ENCODE measurements at regions not wholly inside any gene's neighbourhood (a gene's known extent, or its start where the extent isn't known, plus 50 kb on each side); places are given as distances from the start of the nearest gene placed in this dataset.
"Not testable (repeated sequence)": the region's sequence is repeated elsewhere in the genome, so short reads cannot be mapped to it uniquely, and the experiment has no call there.

GRCh38 chr20:43334080-43334479 lies 123.6 kb upstream of the SRSF6 start:
- TF ChIP-seq, protein P1, sequence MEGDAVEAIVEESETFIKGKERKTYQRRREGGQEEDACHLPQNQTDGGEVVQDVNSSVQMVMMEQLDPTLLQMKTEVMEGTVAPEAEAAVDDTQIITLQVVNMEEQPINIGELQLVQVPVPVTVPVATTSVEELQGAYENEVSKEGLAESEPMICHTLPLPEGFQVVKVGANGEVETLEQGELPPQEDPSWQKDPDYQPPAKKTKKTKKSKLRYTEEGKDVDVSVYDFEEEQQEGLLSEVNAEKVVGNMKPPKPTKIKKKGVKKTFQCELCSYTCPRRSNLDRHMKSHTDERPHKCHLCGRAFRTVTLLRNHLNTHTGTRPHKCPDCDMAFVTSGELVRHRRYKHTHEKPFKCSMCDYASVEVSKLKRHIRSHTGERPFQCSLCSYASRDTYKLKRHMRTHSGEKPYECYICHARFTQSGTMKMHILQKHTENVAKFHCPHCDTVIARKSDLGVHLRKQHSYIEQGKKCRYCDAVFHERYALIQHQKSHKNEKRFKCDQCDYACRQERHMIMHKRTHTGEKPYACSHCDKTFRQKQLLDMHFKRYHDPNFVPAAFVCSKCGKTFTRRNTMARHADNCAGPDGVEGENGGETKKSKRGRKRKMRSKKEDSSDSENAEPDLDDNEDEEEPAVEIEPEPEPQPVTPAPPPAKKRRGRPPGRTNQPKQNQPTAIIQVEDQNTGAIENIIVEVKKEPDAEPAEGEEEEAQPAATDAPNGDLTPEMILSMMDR (IDR thresholded peaks at IDR 0.05; ENCODE audit: insufficient read depth in 1 of 2, low read depth in 1 of 2, low read length in 1 of 2, severe bottlenecking in 1 of 2, unreplicated experiment in 1 of 2) = no peak
- POLR2A ChIA-PET = no interaction called here
- Histone ChIP-seq H3K9me3 (peaks cover 40% of the 10 kb centered on the region), H3K27me3 (replicated peaks; ENCODE audit: control insufficient read depth, insufficient read depth, low read length) (no peaks in the 10 kb centered on the region), H3K36me3 (ENCODE audit: control insufficient read depth, insufficient read depth, low read length) (no peaks in the 10 kb centered on the region), H3K4me3 (ENCODE audit: low read depth, low read length) (no peak overlapping the region), H3K4me1 (no peaks in the 10 kb centered on the region)
- BruUV-seq (replicated peaks) = no TSS peak
- intact Hi-C loops (cut with micrococcal nuclease; ENCODE audit: unreplicated experiment) = no loop called here
- no peak overlapping the region for H3K4me3 Mint-ChIP-seq (ENCODE audit: unreplicated experiment)
- peaks cover 7% of the 10 kb centered on the region for H3K36me3 Mint-ChIP-seq (ENCODE audit: insufficient read depth, unreplicated experiment)
- H3K4me1 Mint-ChIP-seq (ENCODE audit: low read depth, unreplicated experiment) = no peaks in the 10 kb centered on the region
- DNase-seq = no peak
- CTCF ChIA-PET = no interaction called here
- H3K27me3 Mint-ChIP-seq (ENCODE audit: insufficient read depth, unreplicated experiment) = no peaks in the 10 kb centered on the region
- no peak overlapping the region for H3K27ac Mint-ChIP-seq (ENCODE audit: unreplicated experiment)
- peaks cover 60% of the 10 kb centered on the region for H3K9me3 Mint-ChIP-seq (ENCODE audit: unreplicated experiment)

DNA sequence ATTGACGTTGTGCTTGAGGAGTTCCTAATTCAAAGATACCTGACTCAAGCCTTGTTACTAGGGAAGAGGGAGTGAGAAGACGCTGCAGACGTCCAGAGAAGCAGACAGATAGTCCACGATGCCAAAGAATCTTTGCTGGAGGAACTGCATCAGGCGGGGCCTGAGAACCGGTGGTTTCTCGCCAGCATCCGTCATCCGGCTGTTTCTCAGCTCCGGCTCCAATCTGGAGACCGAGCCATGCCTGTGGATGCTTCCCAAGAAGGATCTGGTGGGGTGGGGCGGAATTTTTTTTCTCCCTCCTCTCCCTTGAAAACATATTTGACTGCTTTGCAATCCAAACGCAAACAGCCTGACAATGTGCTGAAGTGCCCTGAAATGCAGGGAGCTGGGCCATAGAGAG lies 125.8 kb upstream of the SRSF6 start:
- Mint-ChIP-seq H3K4me3 (ENCODE audit: unreplicated experiment) (no peak overlapping the region), H3K36me3 (ENCODE audit: insufficient read depth, unreplicated experiment) (peaks cover 7% of the 10 kb centered on the region), H3K27ac (ENCODE audit: unreplicated experiment) (no peak overlapping the region), H3K27me3 (ENCODE audit: insufficient read depth, unreplicated experiment) (no peaks in the 10 kb centered on the region), H3K9me3 (ENCODE audit: unreplicated experiment) (peaks cover 60% of the 10 kb centered on the region), H3K4me1 (ENCODE audit: low read depth, unreplicated experiment) (no peaks in the 10 kb centered on the region)
- ChIA-PET CTCF (no interaction called here), POLR2A (no interaction called here)
- DNase-seq = no peak
- Histone ChIP-seq H3K27me3 (replicated peaks; ENCODE audit: control insufficient read depth, insufficient read depth, low read length) (no peaks in the 10 kb centered on the region), H3K4me3 (ENCODE audit: low read depth, low read length) (no peak overlapping the region), H3K4me1 (no peaks in the 10 kb centered on the region), H3K9me3 (peaks cover 38% of the 10 kb centered on the region), H3K36me3 (ENCODE audit: control insufficient read depth, insufficient read depth, low read length) (no peaks in the 10 kb centered on the region)
- TF ChIP-seq, protein P1 (IDR thresholded peaks at IDR 0.05; ENCODE audit: insufficient read depth in 1 of 2, low read depth in 1 of 2, low read length in 1 of 2, severe bottlenecking in 1 of 2, unreplicated experiment in 1 of 2) = no peak
- intact Hi-C loops (cut with micrococcal nuclease; ENCODE audit: unreplicated experiment) = no loop called here
- no TSS peak for BruUV-seq (replicated peaks)

DNA sequence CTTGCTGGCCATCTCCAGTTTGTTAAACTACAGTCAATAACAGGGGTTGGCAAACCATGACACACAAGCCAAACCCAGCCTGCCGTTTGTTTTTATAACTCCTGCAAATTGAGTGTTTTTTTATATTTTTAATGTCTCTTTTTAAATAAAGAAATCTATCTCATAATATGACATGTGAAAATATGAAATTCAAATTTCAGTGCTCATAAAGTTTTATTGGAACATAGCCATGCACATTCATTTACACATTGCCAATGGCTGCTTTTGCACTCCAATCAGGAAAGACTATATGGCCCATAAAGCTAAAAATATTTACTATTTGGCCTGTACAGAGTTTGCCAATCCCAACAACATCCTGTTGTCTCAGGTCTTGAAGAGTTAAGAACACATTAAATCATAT lies 129.0 kb upstream of the SRSF6 start:
- intact Hi-C loops (cut with micrococcal nuclease; ENCODE audit: unreplicated experiment) = no loop called here
- TF ChIP-seq, protein P1 (IDR thresholded peaks at IDR 0.05; ENCODE audit: insufficient read depth in 1 of 2, low read depth in 1 of 2, low read length in 1 of 2, severe bottlenecking in 1 of 2, unreplicated experiment in 1 of 2) = no peak
- BruUV-seq (replicated peaks) = no TSS peak
- CTCF ChIA-PET = no interaction called here
- H3K27ac Mint-ChIP-seq (ENCODE audit: unreplicated experiment) = no peak overlapping the region
- H3K9me3 Mint-ChIP-seq (ENCODE audit: unreplicated experiment) = peaks cover 33% of the 10 kb centered on the region
- H3K9me3 ChIP-seq = peaks cover 9% of the 10 kb centered on the region
- H3K4me1 Mint-ChIP-seq (ENCODE audit: low read depth, unreplicated experiment) = no peaks in the 10 kb centered on the region
- H3K27me3 Mint-ChIP-seq (ENCODE audit: insufficient read depth, unreplicated experiment) = peaks cover 5% of the 10 kb centered on the region
- no peaks in the 10 kb centered on the region for H3K4me1 ChIP-seq
- H3K36me3 Mint-ChIP-seq (ENCODE audit: insufficient read depth, unreplicated experiment) = no peaks in the 10 kb centered on the region
- POLR2A ChIA-PET = no interaction called here
- no peaks in the 10 kb centered on the region for H3K36me3 ChIP-seq (ENCODE audit: control insufficient read depth, insufficient read depth, low read length)
- DNase-seq = no peak
- no peak overlapping the region for H3K4me3 Mint-ChIP-seq (ENCODE audit: unreplicated experiment)
- H3K4me3 ChIP-seq (ENCODE audit: low read depth, low read length) = no peak overlapping the region
- H3K27me3 ChIP-seq (replicated peaks; ENCODE audit: control insufficient read depth, insufficient read depth, low read length) = no peaks in the 10 kb centered on the region

- H3K9me3 ChIP-seq; H3K27ac Mint-ChIP-seq (ENCODE audit: unreplicated experiment); POLR2A ChIA-PET; H3K4me1 ChIP-seq; CTCF ChIA-PET; intact Hi-C loops (cut with micrococcal nuclease; ENCODE audit: unreplicated experiment); H3K36me3 Mint-ChIP-seq (ENCODE audit: insufficient read depth, unreplicated experiment); H3K4me3 ChIP-seq (ENCODE audit: low read depth, low read length); BruUV-seq (replicated peaks); H3K4me3 Mint-ChIP-seq (ENCODE audit: unreplicated experiment); H3K36me3 ChIP-seq (ENCODE audit: control insufficient read depth, insufficient read depth, low read length); DNase-seq; H3K4me1 Mint-ChIP-seq (ENCODE audit: low read depth, unreplicated experiment); H3K27me3 ChIP-seq (replicated peaks; ENCODE audit: control insufficient read depth, insufficient read depth, low read length): not testable (repeated sequence)
- Mint-ChIP-seq H3K27me3 (ENCODE audit: insufficient read depth, unreplicated experiment) (peaks cover 14% of the 10 kb centered on the region), H3K9me3 (ENCODE audit: unreplicated experiment) (peaks cover 19% of the 10 kb centered on the region)
Observed at GRCh38 chr20:43327234-43327633, 130.5 kb upstream of the SRSF6 start.

Measured in Caco-2 (cell line).